ENCODE measurements at regions not wholly inside any gene's neighbourhood (a gene's known extent, or its start where the extent isn't known, plus 50 kb on each side); places are given as distances from the start of the nearest gene placed in this dataset.

DNA sequence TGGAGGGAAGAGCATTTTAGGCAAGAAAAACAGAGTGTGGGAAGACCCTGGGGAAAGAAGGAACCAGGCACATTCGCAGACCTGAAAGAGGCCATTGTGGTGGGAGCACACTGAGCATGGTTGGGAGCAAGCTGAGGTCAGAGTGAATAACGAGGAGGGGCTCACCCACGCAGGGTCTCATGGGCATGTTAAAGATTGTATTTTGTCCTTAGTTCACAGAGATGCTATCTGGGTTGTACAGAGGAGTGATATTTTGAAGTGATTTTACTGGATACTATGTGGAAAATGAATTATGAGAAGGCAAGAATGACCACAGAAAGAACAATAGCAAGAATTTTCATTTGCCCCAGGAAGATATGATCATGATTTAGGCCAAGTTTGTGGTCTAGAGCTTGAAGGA lies 578.3 kb upstream of the NR5A2 start:
- TF ChIP-seq, protein P1, sequence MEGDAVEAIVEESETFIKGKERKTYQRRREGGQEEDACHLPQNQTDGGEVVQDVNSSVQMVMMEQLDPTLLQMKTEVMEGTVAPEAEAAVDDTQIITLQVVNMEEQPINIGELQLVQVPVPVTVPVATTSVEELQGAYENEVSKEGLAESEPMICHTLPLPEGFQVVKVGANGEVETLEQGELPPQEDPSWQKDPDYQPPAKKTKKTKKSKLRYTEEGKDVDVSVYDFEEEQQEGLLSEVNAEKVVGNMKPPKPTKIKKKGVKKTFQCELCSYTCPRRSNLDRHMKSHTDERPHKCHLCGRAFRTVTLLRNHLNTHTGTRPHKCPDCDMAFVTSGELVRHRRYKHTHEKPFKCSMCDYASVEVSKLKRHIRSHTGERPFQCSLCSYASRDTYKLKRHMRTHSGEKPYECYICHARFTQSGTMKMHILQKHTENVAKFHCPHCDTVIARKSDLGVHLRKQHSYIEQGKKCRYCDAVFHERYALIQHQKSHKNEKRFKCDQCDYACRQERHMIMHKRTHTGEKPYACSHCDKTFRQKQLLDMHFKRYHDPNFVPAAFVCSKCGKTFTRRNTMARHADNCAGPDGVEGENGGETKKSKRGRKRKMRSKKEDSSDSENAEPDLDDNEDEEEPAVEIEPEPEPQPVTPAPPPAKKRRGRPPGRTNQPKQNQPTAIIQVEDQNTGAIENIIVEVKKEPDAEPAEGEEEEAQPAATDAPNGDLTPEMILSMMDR (IDR thresholded peaks at IDR 0.05; ENCODE audit: insufficient read depth, low read length, poor library complexity, severe bottlenecking): no peak
- Histone ChIP-seq H3K27me3 (replicated peaks; ENCODE audit: control insufficient read depth, insufficient read depth, low read length) (no peaks in the 10 kb centered on the region), H3K4me3 (replicated peaks; ENCODE audit: low read depth, low read length) (no peak overlapping the region), H3K36me3 (ENCODE audit: control insufficient read depth, insufficient read depth, low read length) (no peaks in the 10 kb centered on the region)
- DNase-seq (ENCODE audit: extremely low read depth, insufficient read length): no peak

DNA sequence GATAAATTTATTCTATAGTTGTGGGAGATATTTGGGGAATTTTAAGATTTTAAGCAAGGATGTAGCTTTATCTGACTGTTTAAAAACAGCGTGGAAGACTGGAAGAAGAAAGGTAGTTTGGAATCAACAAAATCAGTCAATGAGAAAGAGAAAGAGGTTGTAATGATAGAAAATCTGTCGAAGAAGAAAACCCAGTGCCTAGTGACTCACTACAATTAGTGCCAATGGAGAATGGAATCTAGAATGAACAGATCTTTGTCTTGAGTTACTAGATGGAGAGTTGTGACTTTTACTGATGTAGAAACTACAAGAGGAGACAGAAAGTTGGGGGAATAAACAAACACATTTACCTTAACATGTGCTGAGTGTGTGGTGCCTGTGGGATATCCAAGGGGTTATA lies 577.8 kb upstream of the NR5A2 start:
- no peak for DNase-seq (ENCODE audit: extremely low read depth, insufficient read length)
- Histone ChIP-seq H3K27me3 (replicated peaks; ENCODE audit: control insufficient read depth, insufficient read depth, low read length) (no peaks in the 10 kb centered on the region), H3K36me3 (ENCODE audit: control insufficient read depth, insufficient read depth, low read length) (no peaks in the 10 kb centered on the region), H3K4me3 (replicated peaks; ENCODE audit: low read depth, low read length) (no peak overlapping the region)
- TF ChIP-seq, protein P1 (IDR thresholded peaks at IDR 0.05; ENCODE audit: insufficient read depth, low read length, poor library complexity, severe bottlenecking): no peak

DNA sequence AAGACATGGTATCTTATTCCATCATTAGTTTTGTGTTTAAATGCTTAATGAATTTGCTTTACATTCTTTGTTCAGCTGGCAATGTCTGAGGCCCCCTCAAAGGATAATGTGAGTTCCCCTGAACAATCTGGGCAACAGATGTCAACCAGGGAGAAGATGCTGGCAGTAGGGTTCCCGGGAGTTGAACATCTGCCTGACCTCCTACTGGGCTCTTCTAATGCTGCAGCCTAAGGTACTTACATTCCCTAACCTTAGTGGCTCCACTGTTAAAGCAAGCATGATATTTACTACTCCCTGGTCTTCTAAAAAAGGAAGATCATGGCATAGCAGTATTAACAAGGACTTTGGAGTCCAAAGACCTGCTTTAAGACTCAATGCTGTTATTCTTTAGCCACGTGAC lies 574.9 kb upstream of the NR5A2 start:
- Histone ChIP-seq H3K27me3 (replicated peaks; ENCODE audit: control insufficient read depth, insufficient read depth, low read length) (no peaks in the 10 kb centered on the region), H3K4me3 (replicated peaks; ENCODE audit: low read depth, low read length) (no peak overlapping the region), H3K36me3 (ENCODE audit: control insufficient read depth, insufficient read depth, low read length) (no peaks in the 10 kb centered on the region)
- DNase-seq (ENCODE audit: extremely low read depth, insufficient read length): no peak
- TF ChIP-seq, protein P1 (IDR thresholded peaks at IDR 0.05; ENCODE audit: insufficient read depth, low read length, poor library complexity, severe bottlenecking): no peak

DNA sequence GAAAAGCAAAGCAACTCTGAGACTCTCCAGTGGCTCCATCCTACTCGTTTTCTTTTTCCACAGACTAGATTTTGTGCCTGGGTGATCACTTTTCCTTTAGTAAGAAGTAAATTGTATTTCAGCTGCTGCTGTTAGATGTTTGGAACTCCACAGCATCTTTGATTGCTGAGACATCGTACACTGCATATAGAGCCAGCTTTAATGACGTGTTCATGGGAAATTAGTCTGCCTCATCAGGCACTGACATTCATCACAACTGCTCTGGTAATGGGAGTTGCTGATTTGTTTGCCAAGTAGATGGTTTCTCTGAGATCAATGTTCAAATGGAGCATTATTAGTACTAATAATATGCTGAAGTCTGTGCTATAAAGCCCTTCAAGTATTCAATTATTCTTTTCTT lies 573.8 kb upstream of the NR5A2 start:
- TF ChIP-seq, protein P1 (IDR thresholded peaks at IDR 0.05; ENCODE audit: insufficient read depth, low read length, poor library complexity, severe bottlenecking): no peak
- DNase-seq (ENCODE audit: extremely low read depth, insufficient read length): no peak
- H3K36me3 ChIP-seq (ENCODE audit: control insufficient read depth, insufficient read depth, low read length): no peaks in the 10 kb centered on the region

DNA sequence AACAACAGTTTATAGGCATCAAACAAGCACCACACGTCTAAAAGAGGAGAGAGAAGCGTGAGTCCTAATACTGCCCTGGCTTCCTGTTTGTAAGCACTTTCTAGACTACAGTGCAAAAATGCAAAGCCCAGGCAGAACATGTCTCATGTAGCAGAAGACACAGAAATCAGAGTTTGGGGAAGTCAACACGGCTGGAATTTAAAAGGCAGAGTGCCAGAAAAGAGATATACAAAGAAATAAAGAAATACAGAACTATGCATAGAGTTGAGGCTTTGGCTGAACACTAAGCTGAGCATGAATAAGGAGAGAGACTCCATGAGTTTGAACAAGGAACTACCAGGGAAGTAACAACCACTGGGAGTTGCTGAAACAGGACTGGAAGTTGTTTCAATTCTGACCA lies 566.6 kb upstream of the NR5A2 start:
- Histone ChIP-seq H3K27me3 (replicated peaks; ENCODE audit: control insufficient read depth, insufficient read depth, low read length) (no peaks in the 10 kb centered on the region), H3K36me3 (ENCODE audit: control insufficient read depth, insufficient read depth, low read length) (no peaks in the 10 kb centered on the region), H3K4me3 (replicated peaks; ENCODE audit: low read depth, low read length) (no peak overlapping the region)
- DNase-seq (ENCODE audit: extremely low read depth, insufficient read length): peak; percentile 8
- TF ChIP-seq, protein P1 (IDR thresholded peaks at IDR 0.05; ENCODE audit: insufficient read depth, low read length, poor library complexity, severe bottlenecking): no peak

More for the DNA sequence above, 573.8 kb upstream of the NR5A2 start:
- H3K4me3 ChIP-seq (replicated peaks; ENCODE audit: low read depth, low read length): no peak overlapping the region
- H3K27me3 ChIP-seq (replicated peaks; ENCODE audit: control insufficient read depth, insufficient read depth, low read length): no peaks in the 10 kb centered on the region

DNA sequence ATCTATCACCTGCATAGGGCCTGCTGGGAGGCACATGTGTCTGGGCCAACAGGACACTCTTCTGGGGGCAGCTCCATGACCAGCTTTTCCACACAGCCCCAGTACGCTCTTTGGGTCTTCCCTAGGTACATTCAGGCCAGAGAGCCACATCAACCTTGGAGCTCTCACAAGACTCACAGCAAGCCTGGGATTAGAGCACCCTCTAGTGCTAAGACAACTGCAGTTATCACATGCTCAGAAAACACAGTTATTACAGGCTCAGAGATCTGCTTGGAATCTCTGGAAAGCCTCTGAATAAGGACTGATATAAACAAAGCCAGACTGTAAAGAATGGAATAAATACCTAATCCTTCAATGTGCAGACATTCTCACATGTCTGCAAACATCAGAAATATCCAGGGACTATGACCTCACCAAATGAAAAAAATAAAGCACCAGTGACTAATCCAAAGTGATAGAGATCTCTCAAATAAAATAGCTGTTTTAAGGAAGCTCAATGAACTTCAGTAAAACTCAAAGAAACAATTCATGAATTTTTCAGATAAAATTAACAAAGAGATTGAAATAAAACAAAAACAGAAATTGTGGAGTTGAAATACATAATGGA lies 563.9 kb upstream of the NR5A2 start:
- Histone ChIP-seq H3K36me3 (ENCODE audit: control insufficient read depth, insufficient read depth, low read length) (no peaks in the 10 kb centered on the region), H3K27me3 (replicated peaks; ENCODE audit: control insufficient read depth, insufficient read depth, low read length) (no peaks in the 10 kb centered on the region), H3K4me3 (replicated peaks; ENCODE audit: low read depth, low read length) (no peak overlapping the region)
- TF ChIP-seq, protein P1 (IDR thresholded peaks at IDR 0.05; ENCODE audit: insufficient read depth, low read length, poor library complexity, severe bottlenecking): peak; percentile 67
- DNase-seq (ENCODE audit: extremely low read depth, insufficient read length): peak; percentile 26

All from GM06990 (cell line).